HEK293 (cell line): ENCODE measurements at regions not wholly inside any gene's neighbourhood (a gene's known extent, or its start where the extent isn't known, plus 50 kb on each side); places are given as distances from the start of the nearest gene placed in this dataset.

Source experiments
- CTCF ChIA-PET: fragments of 350-600 bp; formaldehyde crosslinking; extraction: SDS; loops from one replicate; lab custom pipeline; 2021; ENCODE audit warnings: antibody characterized with exemption; lab: Yijun Ruan, JAX
- POLR2A ChIA-PET: fragments of 300-600 bp; formaldehyde crosslinking; extraction: SDS; loops from one replicate; lab custom pipeline; 2020; ENCODE audit warnings: antibody characterized with exemption, inconsistent platforms; lab: Yijun Ruan, JAX
- H3K27ac ChIP-seq: fragments of 200-500 bp; sonication (Bioruptor generic); 2 replicates; pipeline ENCODE4 v1.5.1; 2014; ENCODE audit warnings: low read depth, low read length, control low read depth, inconsistent platforms; ENCODE audit errors: extremely low read depth
- H3K36me3 ChIP-seq, 2 experiments: fragments of 200-500 bp in 1 of 2; sonication (Bioruptor generic) in 1 of 2; 1 replicate in 1 of 2; 2 replicates in 1 of 2; pipeline ENCODE4 v1.5.1; 2014 to 2017; ENCODE audit warnings: inconsistent platforms in 2 of 2, low read length in 2 of 2; ENCODE audit not compliant: control insufficient read depth in 2 of 2, insufficient read depth in 1 of 2
- H3K4me1 ChIP-seq: fragments of 200-500 bp; sonication (Bioruptor generic); 2 replicates; pipeline ENCODE4 v1.5.1; 2014; ENCODE audit warnings: mild to moderate bottlenecking, low read length, inconsistent platforms; ENCODE audit not compliant: control insufficient read depth, insufficient read depth
- H3K4me3 ChIP-seq: 2 replicates; pipeline ENCODE4 v1.5.1; 2011; ENCODE audit warnings: low read depth, mild to moderate bottlenecking, control low read depth, low read length, moderate library complexity
- H3K9me3 ChIP-seq: fragments of 200-500 bp; sonication (Bioruptor generic); 2 replicates; pipeline ENCODE4 v1.5.1; 2014; ENCODE audit warnings: low read depth, low read length, inconsistent platforms; ENCODE audit not compliant: control insufficient read depth, insufficient read depth
- ATF2 ChIP-seq: fragments of 450-650 bp; formaldehyde crosslinking; IDR thresholded peaks from 2 replicates; pipeline ENCODE4 v1.5.1; 2016; ENCODE audit warnings: missing biosample characterization, missing genetic modification characterization, low read depth
- EGR2 ChIP-seq: fragments of 450-650 bp; formaldehyde crosslinking; IDR thresholded peaks from 2 replicates; pipeline ENCODE4 v1.5.1; 2016; ENCODE audit warnings: low read depth, missing biosample characterization, missing genetic modification characterization
- GLIS2 ChIP-seq: fragments of 450-650 bp; formaldehyde crosslinking; IDR thresholded peaks from 2 replicates; pipeline ENCODE4 v1.5.1; 2016; ENCODE audit warnings: missing biosample characterization, missing genetic modification characterization
- KLF16 ChIP-seq: fragments of 450-650 bp; formaldehyde crosslinking; IDR thresholded peaks from 2 replicates; pipeline ENCODE4 v1.5.1; 2017; ENCODE audit warnings: missing biosample characterization, missing genetic modification characterization
- SP2 ChIP-seq: fragments of 450-650 bp; formaldehyde crosslinking; IDR thresholded peaks from 2 replicates; pipeline ENCODE4 v1.5.1; 2016; ENCODE audit warnings: missing biosample characterization, missing genetic modification characterization
- YY1 ChIP-seq: fragments of 450-650 bp; formaldehyde crosslinking; IDR thresholded peaks from 2 replicates; pipeline ENCODE4 v1.5.1; 2018; ENCODE audit warnings: missing biosample characterization, missing genetic modification characterization
- ZBTB21 ChIP-seq: fragments of 450-650 bp; formaldehyde crosslinking; IDR thresholded peaks from 2 replicates; pipeline ENCODE4 v1.5.1; 2017; ENCODE audit warnings: missing biosample characterization, missing genetic modification characterization
- ZFP69B ChIP-seq: fragments of 450-650 bp; formaldehyde crosslinking; IDR thresholded peaks from 2 replicates; pipeline ENCODE4 v1.5.1; 2016; ENCODE audit warnings: missing biosample characterization, missing genetic modification characterization
- ZNF175 ChIP-seq: fragments of 450-650 bp; formaldehyde crosslinking; IDR thresholded peaks from 2 replicates; pipeline ENCODE4 v1.5.1; 2016; ENCODE audit warnings: missing biosample characterization, missing genetic modification characterization
- ZNF211 ChIP-seq: fragments of 450-650 bp; formaldehyde crosslinking; IDR thresholded peaks from 2 replicates; pipeline ENCODE4 v1.5.1; 2016; ENCODE audit warnings: low read depth, missing biosample characterization, missing genetic modification characterization
- ZNF248 ChIP-seq: fragments of 450-650 bp; formaldehyde crosslinking; IDR thresholded peaks from 2 replicates; pipeline ENCODE4 v1.5.1; 2017; ENCODE audit warnings: missing biosample characterization, missing genetic modification characterization
- ZNF26 ChIP-seq: fragments of 450-650 bp; formaldehyde crosslinking; IDR thresholded peaks from 2 replicates; pipeline ENCODE4 v1.5.1; 2016; ENCODE audit warnings: missing biosample characterization, missing genetic modification characterization
- ZNF274 ChIP-seq, 2 experiments: fragments of 200-500 bp in 1 of 2; fragments of 450-650 bp in 1 of 2; sonication (Bioruptor generic) in 1 of 2; formaldehyde crosslinking in 1 of 2; IDR thresholded peaks; 2 replicates each; pipeline versions ENCODE4 v1.5.1 to v1.6.1; 2014 to 2016; ENCODE audit warnings: borderline replicate concordance in 1 of 2, inconsistent platforms in 1 of 2, low read length in 1 of 2, missing biosample characterization in 1 of 2, missing genetic modification characterization in 1 of 2
- ZNF341 ChIP-seq: fragments of 450-650 bp; formaldehyde crosslinking; IDR thresholded peaks from 2 replicates; pipeline ENCODE4; 2016; ENCODE audit warnings: low read depth, missing biosample characterization, missing genetic modification characterization
- ZNF423 ChIP-seq: fragments of 450-650 bp; formaldehyde crosslinking; IDR thresholded peaks from 2 replicates; pipeline ENCODE4 v1.5.1; 2016; ENCODE audit warnings: missing biosample characterization, missing genetic modification characterization
- ZNF48 ChIP-seq: fragments of 450-650 bp; formaldehyde crosslinking; IDR thresholded peaks from 2 replicates; pipeline ENCODE4 v1.5.1; 2016; ENCODE audit warnings: missing biosample characterization, missing genetic modification characterization
- ZNF501 ChIP-seq: fragments of 450-650 bp; formaldehyde crosslinking; IDR thresholded peaks from 2 replicates; pipeline ENCODE4 v1.5.1; 2016; ENCODE audit warnings: missing biosample characterization, missing genetic modification characterization
- ZNF555 ChIP-seq: fragments of 450-650 bp; formaldehyde crosslinking; conservative IDR thresholded peaks from 2 replicates; pipeline ENCODE4 v1.5.1; 2017; ENCODE audit warnings: missing biosample characterization, mild to moderate bottlenecking, missing genetic modification characterization, inconsistent platforms
- ZNF658 ChIP-seq: fragments of 450-650 bp; formaldehyde crosslinking; IDR thresholded peaks from 2 replicates; pipeline ENCODE4; 2016; ENCODE audit warnings: missing biosample characterization, missing genetic modification characterization
- ZNF76 ChIP-seq: fragments of 450-650 bp; formaldehyde crosslinking; IDR thresholded peaks from 2 replicates; pipeline ENCODE4; 2016; ENCODE audit warnings: low read depth, missing biosample characterization, missing genetic modification characterization, borderline replicate concordance
- TF ChIP-seq, protein P1 (sequence below): fragments of 450-650 bp; formaldehyde crosslinking; IDR thresholded peaks from 2 replicates; pipeline ENCODE4 v1.5.1; 2016; ENCODE audit warnings: missing biosample characterization, missing genetic modification characterization
- TF ChIP-seq, protein P2 (sequence below): fragments of 450-650 bp; formaldehyde crosslinking; IDR thresholded peaks from 2 replicates; pipeline ENCODE4 v1.5.1; 2017; ENCODE audit warnings: missing biosample characterization, missing genetic modification characterization
- TF ChIP-seq, protein P3 (sequence below): IDR thresholded peaks from 2 replicates; pipeline ENCODE4 v1.6.1; 2011; ENCODE audit warnings: mild to moderate bottlenecking, low read depth, low read length, borderline replicate concordance

DNA sequence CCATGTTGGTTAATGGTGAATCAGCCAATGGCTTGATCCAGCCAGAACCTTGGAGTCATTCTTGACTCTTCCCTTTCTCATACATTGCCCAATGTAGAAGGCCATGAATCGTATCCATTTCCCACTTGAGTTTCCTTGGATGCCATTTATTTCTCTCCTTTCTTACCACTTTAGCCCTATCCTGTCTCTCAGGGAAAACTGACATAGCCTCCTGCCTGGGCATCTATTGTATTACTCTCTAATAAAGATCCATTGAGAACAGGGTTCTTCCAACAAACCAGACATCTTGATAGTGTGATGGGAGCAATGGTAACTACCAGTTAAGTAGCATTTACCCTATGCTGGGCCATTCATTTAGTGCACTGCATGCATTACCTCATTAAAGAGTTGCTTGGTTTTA lies 104.2 kb upstream of the CDH11 start:
- no peak for TF ChIP-seq KLF16 (tag by site-specific recombination)
- TF ChIP-seq ATF2 = no peak
- TF ChIP-seq ZNF555 (tag by site-specific recombination) = no peak
- no peak for TF ChIP-seq ZNF423 (tag by site-specific recombination)
- TF ChIP-seq, protein P1, sequence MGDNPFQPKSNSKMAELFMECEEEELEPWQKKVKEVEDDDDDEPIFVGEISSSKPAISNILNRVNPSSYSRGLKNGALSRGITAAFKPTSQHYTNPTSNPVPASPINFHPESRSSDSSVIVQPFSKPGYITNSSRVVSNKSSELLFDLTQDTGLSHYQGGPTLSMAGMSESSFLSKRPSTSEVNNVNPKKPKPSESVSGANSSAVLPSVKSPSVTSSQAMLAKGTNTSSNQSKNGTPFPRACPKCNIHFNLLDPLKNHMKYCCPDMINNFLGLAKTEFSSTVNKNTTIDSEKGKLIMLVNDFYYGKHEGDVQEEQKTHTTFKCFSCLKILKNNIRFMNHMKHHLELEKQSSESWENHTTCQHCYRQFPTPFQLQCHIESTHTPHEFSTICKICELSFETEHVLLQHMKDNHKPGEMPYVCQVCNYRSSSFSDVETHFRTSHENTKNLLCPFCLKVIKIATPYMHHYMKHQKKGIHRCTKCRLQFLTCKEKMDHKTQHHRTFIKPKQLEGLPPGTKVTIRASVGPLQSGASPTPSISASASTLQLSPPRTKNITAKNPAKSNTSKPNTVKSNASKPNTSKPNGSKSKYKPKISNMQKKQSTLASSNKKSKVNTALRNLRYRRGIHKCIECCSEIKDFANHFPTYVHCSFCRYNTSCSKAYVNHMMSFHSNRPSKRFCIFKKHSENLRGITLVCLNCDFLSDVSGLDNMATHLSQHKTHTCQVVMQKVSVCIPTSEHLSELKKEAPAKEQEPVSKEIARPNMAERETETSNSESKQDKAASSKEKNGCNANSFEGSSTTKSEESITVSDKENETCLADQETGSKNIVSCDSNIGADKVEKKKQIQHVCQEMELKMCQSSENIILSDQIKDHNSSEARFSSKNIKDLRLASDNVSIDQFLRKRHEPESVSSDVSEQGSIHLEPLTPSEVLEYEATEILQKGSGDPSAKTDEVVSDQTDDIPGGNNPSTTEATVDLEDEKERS (tag by site-specific recombination) = no peak
- no peak for TF ChIP-seq GLIS2
- TF ChIP-seq ZNF76 = no peak
- TF ChIP-seq ZNF501 = no peak
- TF ChIP-seq ZNF26 = no peak
- Histone ChIP-seq H3K9me3 (no peaks in the 10 kb centered on the region), H3K4me1 (no peaks in the 10 kb centered on the region), H3K27ac (no peak overlapping the region), H3K4me3 (no peak overlapping the region), H3K36me3 (no peaks in the 10 kb centered on the region)
- ChIA-PET CTCF (no interaction called here), POLR2A (no interaction called here)

DNA sequence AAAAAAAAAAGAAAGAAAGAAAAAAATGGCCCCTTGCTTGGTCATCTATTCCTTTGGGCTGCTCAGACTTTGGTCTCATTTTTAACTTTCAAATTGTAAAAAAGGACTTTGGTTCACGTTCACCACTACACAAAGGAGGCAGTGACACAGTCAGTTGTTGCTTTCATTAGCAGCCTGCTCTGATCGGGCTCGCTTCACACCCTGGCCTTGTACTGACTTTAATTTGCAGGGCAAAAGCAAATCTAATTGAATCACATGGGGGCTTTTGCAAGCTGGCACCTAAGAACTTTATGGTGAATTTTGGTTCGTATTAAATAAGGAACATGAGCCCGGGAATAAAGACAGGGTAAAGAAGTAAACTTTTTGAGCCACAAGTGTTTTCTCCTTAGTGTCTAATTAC lies 103.6 kb upstream of the CDH11 start:
- Histone ChIP-seq H3K36me3 (no peaks in the 10 kb centered on the region), H3K9me3 (no peaks in the 10 kb centered on the region), H3K4me3 (no peak overlapping the region), H3K4me1 (no peaks in the 10 kb centered on the region), H3K27ac (no peak overlapping the region)
- ChIA-PET CTCF (no interaction called here), POLR2A (interaction anchor here (0.7 kb wide), 1 partner anchor 607 kb away, joined by 3 read pairs; no protein-coding TSS in a partner anchor)
- no peak for TF ChIP-seq ZFP69B (tag by site-specific recombination)
- TF ChIP-seq ZNF211 (tag by site-specific recombination) = no peak
- TF ChIP-seq ZBTB21 = no peak
- no peak for TF ChIP-seq SP2 (tag by site-specific recombination)
- no peak for TF ChIP-seq EGR2 (tag by site-specific recombination)
- TF ChIP-seq ZNF341 = no peak
- no peak for TF ChIP-seq ZNF48 (tag by site-specific recombination)
- TF ChIP-seq ZNF658 (tag by site-specific recombination) = no peak
- TF ChIP-seq, protein P2, sequence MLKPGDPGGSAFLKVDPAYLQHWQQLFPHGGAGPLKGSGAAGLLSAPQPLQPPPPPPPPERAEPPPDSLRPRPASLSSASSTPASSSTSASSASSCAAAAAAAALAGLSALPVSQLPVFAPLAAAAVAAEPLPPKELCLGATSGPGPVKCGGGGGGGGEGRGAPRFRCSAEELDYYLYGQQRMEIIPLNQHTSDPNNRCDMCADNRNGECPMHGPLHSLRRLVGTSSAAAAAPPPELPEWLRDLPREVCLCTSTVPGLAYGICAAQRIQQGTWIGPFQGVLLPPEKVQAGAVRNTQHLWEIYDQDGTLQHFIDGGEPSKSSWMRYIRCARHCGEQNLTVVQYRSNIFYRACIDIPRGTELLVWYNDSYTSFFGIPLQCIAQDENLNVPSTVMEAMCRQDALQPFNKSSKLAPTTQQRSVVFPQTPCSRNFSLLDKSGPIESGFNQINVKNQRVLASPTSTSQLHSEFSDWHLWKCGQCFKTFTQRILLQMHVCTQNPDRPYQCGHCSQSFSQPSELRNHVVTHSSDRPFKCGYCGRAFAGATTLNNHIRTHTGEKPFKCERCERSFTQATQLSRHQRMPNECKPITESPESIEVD = no peak
- TF ChIP-seq ZNF274 (IDR thresholded peaks at IDR 0.05; ENCODE audit: low read length) = no peak
- no peak for TF ChIP-seq ZNF274 (tag by site-specific recombination; IDR thresholded peaks at IDR 0.05; ENCODE audit: borderline replicate concordance)
- no peak for TF ChIP-seq YY1 (tag by site-specific recombination)
- TF ChIP-seq, protein P3, sequence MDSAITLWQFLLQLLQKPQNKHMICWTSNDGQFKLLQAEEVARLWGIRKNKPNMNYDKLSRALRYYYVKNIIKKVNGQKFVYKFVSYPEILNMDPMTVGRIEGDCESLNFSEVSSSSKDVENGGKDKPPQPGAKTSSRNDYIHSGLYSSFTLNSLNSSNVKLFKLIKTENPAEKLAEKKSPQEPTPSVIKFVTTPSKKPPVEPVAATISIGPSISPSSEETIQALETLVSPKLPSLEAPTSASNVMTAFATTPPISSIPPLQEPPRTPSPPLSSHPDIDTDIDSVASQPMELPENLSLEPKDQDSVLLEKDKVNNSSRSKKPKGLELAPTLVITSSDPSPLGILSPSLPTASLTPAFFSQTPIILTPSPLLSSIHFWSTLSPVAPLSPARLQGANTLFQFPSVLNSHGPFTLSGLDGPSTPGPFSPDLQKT = no peak
- TF ChIP-seq ZNF248 (tag by site-specific recombination) = no peak
- TF ChIP-seq ZNF175 = no peak
- no peak for TF ChIP-seq ZNF76
